ENCODE measurements at regions not wholly inside any gene's neighbourhood (a gene's known extent, or its start where the extent isn't known, plus 50 kb on each side); places are given as distances from the start of the nearest gene placed in this dataset.

DNA sequence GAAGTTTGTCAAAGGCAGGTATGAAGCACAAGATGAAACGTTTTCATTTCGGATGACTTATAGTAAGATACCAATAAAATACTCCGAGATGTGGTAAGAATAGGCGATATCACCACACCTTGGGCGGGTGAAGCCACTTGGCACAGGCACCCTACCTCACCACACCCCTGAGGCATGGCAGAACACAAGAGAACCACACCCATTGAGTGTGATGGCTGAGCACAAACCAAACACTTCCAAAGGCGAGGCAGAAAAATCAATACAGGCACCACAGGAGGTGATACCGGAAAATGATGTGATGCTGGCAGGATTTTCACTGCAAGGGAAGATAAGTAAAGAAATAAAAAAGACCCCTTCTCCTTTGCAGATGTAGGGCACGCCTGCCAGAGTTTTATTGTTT lies 332.9 kb upstream of the PRDM1 start:
- H3K4me1 ChIP-seq: peaks cover 0 to 14% (median 7%) of the 10 kb centered on the region in 4 donors
- H3K27ac ChIP-seq: peak overlapping the region; percentile 18 to 44 (median 26)
- 46 to 53% methylated on average over 6 to 8 of the region's 8 CpGs for WGBS, 2 donors (ENCODE audit: low coverage in 1 of 2)
- H3K9me3 ChIP-seq: no peaks in the 10 kb centered on the region
- intact Hi-C loops (cut with DNase I; ENCODE audit: low total_unique reads): no loop called here
- TF ChIP-seq POLR2AphosphoS5 (IDR thresholded peaks at IDR 0.05): peak in 1 of 3 donors; percentile 32
- TF ChIP-seq POLR2A (IDR thresholded peaks at IDR 0.05): no peak
- H3K27me3 ChIP-seq: no peaks in the 10 kb centered on the region
- H3K4me3 ChIP-seq: no peak overlapping the region
- peak; percentile 77 for DNase-seq
- in situ Hi-C loops (cut with MboI; ENCODE audit: low pct_ligation_motif_present in 1 of 4, low pct_unique_long_range_greater_than_20kb in 1 of 4, low sequenced_read_pairs in 3 of 4): no loop called here
- no peaks in the 10 kb centered on the region for H3K36me3 ChIP-seq

DNA sequence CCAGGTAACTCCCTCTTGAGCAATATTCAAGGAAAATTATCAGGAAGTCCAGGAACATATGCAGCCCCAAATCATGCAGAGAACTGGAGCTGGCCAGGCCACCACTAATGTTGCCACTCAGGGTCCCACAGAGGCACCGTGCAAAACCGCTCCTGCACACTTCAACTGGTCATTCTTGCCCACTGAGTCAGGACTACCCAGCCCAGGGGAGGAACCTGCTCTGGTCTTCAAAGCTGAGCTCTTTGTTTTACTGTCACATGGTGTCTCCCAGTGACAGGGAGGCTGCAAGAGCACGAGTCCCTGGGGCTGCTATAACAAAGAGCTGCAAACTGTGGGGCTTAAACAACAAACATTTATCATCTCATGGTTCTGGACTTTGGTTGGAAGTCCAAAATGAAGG lies 336.0 kb upstream of the PRDM1 start:
- DNase-seq: no peak
- WGBS, 2 donors (ENCODE audit: low coverage in 1 of 2): 100% methylated on average over 3 of the region's 3 CpGs; no CpG with 5 or more reads in 1 of the 2 donors
- in situ Hi-C loops (cut with MboI; ENCODE audit: low pct_ligation_motif_present in 1 of 4, low pct_unique_long_range_greater_than_20kb in 1 of 4, low sequenced_read_pairs in 3 of 4) (no loop called here), intact Hi-C loops (cut with DNase I; ENCODE audit: low total_unique reads) (no loop called here)
- H3K4me1 ChIP-seq: peaks cover 0 to 14% (median 7%) of the 10 kb centered on the region in 4 donors
- H3K4me3 ChIP-seq: no peak overlapping the region
- no peaks in the 10 kb centered on the region for H3K27me3 ChIP-seq
- no peaks in the 10 kb centered on the region for H3K36me3 ChIP-seq
- TF ChIP-seq, protein P1, sequence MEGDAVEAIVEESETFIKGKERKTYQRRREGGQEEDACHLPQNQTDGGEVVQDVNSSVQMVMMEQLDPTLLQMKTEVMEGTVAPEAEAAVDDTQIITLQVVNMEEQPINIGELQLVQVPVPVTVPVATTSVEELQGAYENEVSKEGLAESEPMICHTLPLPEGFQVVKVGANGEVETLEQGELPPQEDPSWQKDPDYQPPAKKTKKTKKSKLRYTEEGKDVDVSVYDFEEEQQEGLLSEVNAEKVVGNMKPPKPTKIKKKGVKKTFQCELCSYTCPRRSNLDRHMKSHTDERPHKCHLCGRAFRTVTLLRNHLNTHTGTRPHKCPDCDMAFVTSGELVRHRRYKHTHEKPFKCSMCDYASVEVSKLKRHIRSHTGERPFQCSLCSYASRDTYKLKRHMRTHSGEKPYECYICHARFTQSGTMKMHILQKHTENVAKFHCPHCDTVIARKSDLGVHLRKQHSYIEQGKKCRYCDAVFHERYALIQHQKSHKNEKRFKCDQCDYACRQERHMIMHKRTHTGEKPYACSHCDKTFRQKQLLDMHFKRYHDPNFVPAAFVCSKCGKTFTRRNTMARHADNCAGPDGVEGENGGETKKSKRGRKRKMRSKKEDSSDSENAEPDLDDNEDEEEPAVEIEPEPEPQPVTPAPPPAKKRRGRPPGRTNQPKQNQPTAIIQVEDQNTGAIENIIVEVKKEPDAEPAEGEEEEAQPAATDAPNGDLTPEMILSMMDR (IDR thresholded peaks at IDR 0.05): no peak
- TF ChIP-seq EP300 (IDR thresholded peaks at IDR 0.05; ENCODE audit: low read depth): no peak
- no peak for TF ChIP-seq POLR2A (IDR thresholded peaks at IDR 0.05)
- TF ChIP-seq POLR2AphosphoS5 (IDR thresholded peaks at IDR 0.05): no peak
- H3K9me3 ChIP-seq: no peaks in the 10 kb centered on the region
- no peak overlapping the region for H3K27ac ChIP-seq

DNA sequence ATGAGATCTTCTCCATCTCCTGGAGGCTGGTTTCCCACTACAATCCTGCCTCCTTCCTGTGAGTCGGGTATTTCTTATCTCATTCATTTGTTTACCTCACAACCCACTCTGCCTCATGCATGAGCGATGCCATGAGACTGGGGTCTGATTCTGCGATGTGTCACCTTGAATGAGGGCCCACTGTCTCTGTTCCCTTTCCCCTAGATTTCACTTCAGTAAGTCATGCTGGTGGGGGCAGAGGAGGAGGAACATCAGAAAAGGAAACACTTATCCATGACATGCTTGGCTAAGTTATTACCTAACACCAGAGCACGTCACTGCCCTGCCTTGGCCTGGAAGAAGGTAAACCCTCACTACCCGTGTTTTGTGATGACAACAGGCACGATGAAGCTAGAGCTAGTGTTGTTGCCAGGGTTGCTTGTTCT lies 337.4 kb upstream of the PRDM1 start:
- no peaks in the 10 kb centered on the region for H3K36me3 ChIP-seq
- H3K27me3 ChIP-seq: no peaks in the 10 kb centered on the region
- 50 to 72% methylated on average over 1 to 6 of the region's 6 CpGs for whole genome bisulfite sequencing, 2 donors (ENCODE audit: low coverage in 1 of 2)
- TF ChIP-seq EP300 (IDR thresholded peaks at IDR 0.05; ENCODE audit: low read depth) (no peak), POLR2AphosphoS5 (IDR thresholded peaks at IDR 0.05) (no peak), POLR2A (IDR thresholded peaks at IDR 0.05) (no peak)
- TF ChIP-seq, protein P1 (IDR thresholded peaks at IDR 0.05): no peak
- no peak overlapping the region for H3K4me3 ChIP-seq
- no peak overlapping the region for H3K27ac ChIP-seq
- DNase-seq: no peak
- in situ Hi-C loops (cut with MboI; ENCODE audit: low pct_ligation_motif_present in 1 of 4, low pct_unique_long_range_greater_than_20kb in 1 of 4, low sequenced_read_pairs in 3 of 4) (loop anchor here in 3 of 4 donors (25.0 kb wide), 3 partner anchors 261 to 539 kb away; no protein-coding TSS in a partner anchor), intact Hi-C loops (cut with DNase I; ENCODE audit: low total_unique reads) (no loop called here)
- no peaks in the 10 kb centered on the region for H3K9me3 ChIP-seq
- peaks cover 0 to 11% (median 6%) of the 10 kb centered on the region in 4 donors for H3K4me1 ChIP-seq

DNA sequence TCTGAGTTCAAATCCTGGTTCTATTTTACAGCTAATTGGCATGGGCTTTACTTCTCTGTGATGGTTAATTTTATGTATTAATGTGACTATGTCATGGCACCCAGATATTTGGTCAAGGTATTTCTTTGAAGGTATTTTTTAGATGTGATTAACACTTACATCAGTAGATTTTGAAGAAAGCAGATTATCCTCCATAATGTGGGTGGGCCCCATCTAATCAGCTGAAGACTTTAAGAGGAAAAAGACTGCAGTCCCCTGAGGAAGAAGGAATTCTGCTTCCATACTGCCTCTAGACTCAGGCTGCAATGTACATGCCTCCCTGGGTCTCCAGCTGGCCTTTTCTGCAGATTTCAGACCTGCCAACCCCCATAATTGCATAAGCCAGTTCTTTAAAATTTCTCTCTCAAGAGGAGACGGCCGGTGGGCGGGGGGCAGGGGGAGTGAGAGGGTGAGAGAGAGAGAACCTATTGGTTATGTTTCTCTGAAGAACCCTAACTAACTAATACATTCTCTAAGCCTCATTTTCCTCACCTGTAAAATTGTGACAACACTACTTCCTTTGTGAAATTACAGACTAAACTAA lies 338.2 kb upstream of the PRDM1 start:
- H3K27ac ChIP-seq: no peak overlapping the region
- no peaks in the 10 kb centered on the region for H3K9me3 ChIP-seq
- peaks cover 0 to 5% (median 2%) of the 10 kb centered on the region in 4 donors for H3K4me1 ChIP-seq
- TF ChIP-seq, protein P1 (IDR thresholded peaks at IDR 0.05): no peak
- TF ChIP-seq POLR2A (IDR thresholded peaks at IDR 0.05) (no peak), EP300 (IDR thresholded peaks at IDR 0.05; ENCODE audit: low read depth) (no peak), POLR2AphosphoS5 (IDR thresholded peaks at IDR 0.05) (no peak)
- in situ Hi-C loops (cut with MboI; ENCODE audit: low pct_ligation_motif_present in 1 of 4, low pct_unique_long_range_greater_than_20kb in 1 of 4, low sequenced_read_pairs in 3 of 4): loop anchor here in 3 of 4 donors (25.0 kb wide), 3 partner anchors 261 to 539 kb away; no protein-coding TSS in a partner anchor
- 72 to 85% methylated on average over 3 of the region's 3 CpGs for WGBS, 2 donors (ENCODE audit: low coverage in 1 of 2)
- intact Hi-C loops (cut with DNase I; ENCODE audit: low total_unique reads): no loop called here
- H3K27me3 ChIP-seq: no peaks in the 10 kb centered on the region
- no peaks in the 10 kb centered on the region for H3K36me3 ChIP-seq
- no peak for DNase-seq
- no peak overlapping the region for H3K4me3 ChIP-seq

Data from transverse colon (tissue), 4 donors.